ENCODE measurements at regions not wholly inside any gene's neighbourhood (a gene's known extent, or its start where the extent isn't known, plus 50 kb on each side); places are given as distances from the start of the nearest gene placed in this dataset.

DNA sequence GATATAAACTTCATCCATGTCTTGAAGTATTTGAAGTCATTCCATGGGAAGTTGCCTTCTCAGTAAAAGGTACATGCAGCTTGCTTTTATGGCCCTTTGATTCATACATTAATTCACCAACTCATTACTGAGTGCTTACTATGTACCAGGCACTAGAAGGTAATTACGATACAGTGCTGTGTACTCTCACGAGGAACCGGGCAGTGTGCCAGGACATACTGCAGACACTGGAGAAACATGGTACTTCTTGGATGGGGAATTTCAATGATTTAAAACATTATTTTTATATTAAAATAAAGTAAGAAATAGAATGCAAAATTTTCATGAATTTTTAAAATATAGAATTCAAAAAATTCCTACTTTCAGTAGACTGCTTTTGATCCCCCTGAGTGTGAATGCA is 71.4 kb upstream of the WDR41 start:
- H3K79me1 ChIP-seq (ENCODE audit: low read depth in 1 of 2, low read length in 2 of 2): no peaks in the 10 kb centered on the region
- no peak overlapping the region for H2AK9ac ChIP-seq (replicated peaks; ENCODE audit: low read depth, low read length, poor library complexity)
- no peak overlapping the region for H3K4me2 ChIP-seq (ENCODE audit: low read depth, low read length)
- no peaks in the 10 kb centered on the region for H3K9me3 ChIP-seq (ENCODE audit: control insufficient read depth, insufficient read depth, low read length)
- H3K4me1 ChIP-seq (ENCODE audit: control insufficient read depth, insufficient read depth, low read length): no peaks in the 10 kb centered on the region
- no peak overlapping the region for H3K4me3 ChIP-seq (ENCODE audit: insufficient read depth, low read depth, low read length)
- TF ChIP-seq MAZ (IDR thresholded peaks at IDR 0.05; ENCODE audit: borderline replicate concordance, low read depth, low read length): no peak
- TF ChIP-seq USF2 (IDR thresholded peaks at IDR 0.05; ENCODE audit: low read depth, low read length): no peak
- TF ChIP-seq RCOR1 (IDR thresholded peaks at IDR 0.05; ENCODE audit: insufficient replicate concordance, low read length): no peak
- dilution Hi-C loops (cut with HindIII; ENCODE audit: low sequenced_read_pairs, unreplicated experiment) (no loop called here), in situ Hi-C loops (cut with MboI; ENCODE audit: low sequenced_read_pairs) (loop anchor here (25.0 kb wide), 1 partner anchor 699 kb away; no protein-coding TSS in a partner anchor), intact Hi-C loops (cut with micrococcal nuclease) (loop anchor here (2.0 to 10.0 kb wide), 2 partner anchors 599 to 701 kb away; no protein-coding TSS in a partner anchor)
- POLR2A ChIA-PET (ENCODE audit: unreplicated experiment): no interaction called here
- H3K56ac ChIP-seq (ENCODE audit: extremely low read depth, insufficient read depth, low read length): no peak overlapping the region
- no CpG with 5 or more reads among the region's 3 CpGs for WGBS, 2 experiments (ENCODE audit: extremely low coverage in 2 of 2, insufficient read length in 1 of 2)
- no TSS peak for BruUV-seq (replicated peaks)
- DNase-seq (no peak), ATAC-seq (ENCODE audit: low read depth) (no peak)
- H4K91ac ChIP-seq (ENCODE audit: insufficient read depth, low read depth, low read length): no peak overlapping the region
- H4K20me1 ChIP-seq (ENCODE audit: insufficient read depth, low read length): no peaks in the 10 kb centered on the region
- H3K4ac ChIP-seq (ENCODE audit: low read depth, low read length): no peak overlapping the region
- H3K27ac ChIP-seq (ENCODE audit: insufficient read depth, low read length): no peak overlapping the region
- H3K18ac ChIP-seq (ENCODE audit: low read depth, low read length): no peak overlapping the region
- H3K27me3 ChIP-seq (ENCODE audit: control insufficient read depth, insufficient read depth, low read length): peaks cover 17% of the 10 kb centered on the region
- no peak overlapping the region for H4K8ac ChIP-seq (ENCODE audit: low read depth in 2 of 2, low read length in 2 of 2)
- H3K9me1 ChIP-seq (ENCODE audit: insufficient read depth, low read length): no peaks in the 10 kb centered on the region
- no peak overlapping the region for H3K9ac ChIP-seq (ENCODE audit: low read depth, low read length)
- H2BK15ac ChIP-seq (ENCODE audit: low read depth, low read length): no peak overlapping the region
- no peak overlapping the region for H3K23ac ChIP-seq (ENCODE audit: low read depth, low read length)
- H3K14ac ChIP-seq (replicated peaks; ENCODE audit: low read depth, low read length): no peak overlapping the region
- H2BK20ac ChIP-seq (ENCODE audit: low read depth, low read length): no peak overlapping the region
- CTCF ChIA-PET: no interaction called here
- no peak overlapping the region for H2AFZ ChIP-seq (replicated peaks; ENCODE audit: low read length, poor library complexity)
- no peak overlapping the region for H2BK120ac ChIP-seq (ENCODE audit: low read depth, low read length)
- H2AK5ac ChIP-seq (ENCODE audit: low read depth, low read length): no peak overlapping the region
- no peak overlapping the region for H4K5ac ChIP-seq (ENCODE audit: low read depth, low read length)
- H3K36me3 ChIP-seq (ENCODE audit: control insufficient read depth, insufficient read depth, low read length): no peaks in the 10 kb centered on the region
- H2BK5ac ChIP-seq (ENCODE audit: low read depth, low read length, poor library complexity, severe bottlenecking): no peak overlapping the region

Data from IMR-90 (cell line).